Activated CD8-positive, alpha-beta memory T cell treated with anti-CD3 and anti-CD28 coated beads for 1 hour (primary cell): ENCODE measurements at regions not wholly inside any gene's neighbourhood (a gene's known extent, or its start where the extent isn't known, plus 50 kb on each side); places are given as distances from the start of the nearest gene placed in this dataset.

ENCODE experiments used
- DNase-seq, 2 donors: peaks; one replicate each; pipeline ENCODE4 v3.0.0-alpha.2; 2020; ENCODE audit warnings: low read depth in 1 of 2; ENCODE audit errors: extremely low read depth in 1 of 2

DNA sequence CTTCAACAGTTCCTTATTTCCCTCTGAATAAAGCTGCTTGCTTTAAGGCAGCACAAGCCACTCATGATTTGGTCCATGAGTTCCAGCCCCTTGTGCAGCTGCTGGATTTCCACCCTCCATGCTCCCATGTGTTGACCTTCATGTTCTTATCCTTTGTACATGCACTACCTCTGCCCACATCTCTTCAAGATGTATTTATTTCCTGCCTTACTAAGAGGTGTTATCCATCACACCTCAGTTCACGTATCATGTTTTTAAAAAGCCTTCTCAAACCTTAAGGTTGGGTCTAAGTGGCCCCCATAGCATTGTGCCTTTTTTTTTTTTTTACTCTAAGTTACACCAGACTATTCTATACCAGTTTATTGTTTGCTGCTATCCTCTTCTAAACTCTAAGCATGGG lies 107.7 kb downstream of the SIPA1L2 start:
- no peak for DNase-seq

DNA sequence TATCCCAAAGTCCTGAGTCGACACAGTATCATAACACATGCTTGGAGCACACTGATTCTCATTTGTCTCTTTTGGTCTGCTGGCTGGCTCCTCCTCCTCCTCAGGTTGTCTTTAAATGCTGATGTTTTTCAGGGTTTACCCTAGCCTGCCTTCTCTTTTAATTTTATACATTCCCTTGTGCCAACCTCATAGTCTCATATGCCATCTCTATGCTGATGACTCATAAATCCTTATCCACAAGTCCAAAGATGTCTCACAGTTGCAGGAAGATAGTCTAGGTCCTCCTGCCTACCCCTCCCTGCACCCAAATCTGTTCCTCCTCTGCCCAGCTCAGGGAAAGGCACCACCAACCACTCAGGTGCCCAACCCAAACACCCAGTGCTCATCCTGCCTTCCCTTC lies 108.3 kb downstream of the SIPA1L2 start:
- DNase-seq, result no peak

DNA sequence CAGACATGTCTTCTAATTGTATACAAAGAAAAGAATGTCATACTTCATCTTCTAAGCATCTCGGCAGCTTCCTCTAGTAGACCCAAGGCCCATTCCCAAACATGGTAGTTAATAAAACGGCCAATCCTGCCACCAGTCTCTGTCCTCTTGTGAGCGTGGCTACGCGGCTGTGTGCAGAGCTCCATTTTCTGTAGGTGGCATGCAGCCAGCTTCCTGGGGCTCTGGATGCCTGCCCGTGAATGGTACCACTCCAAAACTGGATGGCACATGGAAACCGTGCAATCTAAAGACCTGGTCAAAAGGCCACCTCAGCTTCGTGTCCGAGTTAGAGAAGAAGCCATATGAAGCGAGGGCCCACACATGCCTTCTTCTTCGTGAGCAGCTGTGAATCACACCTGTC lies 110.7 kb downstream of the SIPA1L2 start:
- no peak for DNase-seq

DNA sequence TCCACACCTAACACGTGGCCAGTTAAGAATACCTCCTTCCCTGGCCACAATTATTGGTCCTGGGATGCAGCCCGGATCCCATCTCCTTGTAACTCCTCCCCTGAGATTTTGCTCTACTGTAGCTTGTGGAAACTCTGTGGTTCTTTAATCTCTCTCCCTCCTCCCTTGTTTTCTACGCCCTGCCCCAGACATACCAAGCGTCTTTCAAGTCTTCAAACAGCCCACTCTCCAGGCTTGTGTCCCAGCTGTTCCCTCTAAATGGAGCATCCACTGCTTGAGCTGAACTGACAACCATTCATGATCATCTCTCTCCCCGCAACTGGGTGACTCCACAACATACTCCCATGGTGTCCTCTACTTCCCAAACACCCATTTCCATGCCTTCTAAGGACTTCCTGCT lies 111.6 kb downstream of the SIPA1L2 start:
- DNase-seq, result no peak

DNA sequence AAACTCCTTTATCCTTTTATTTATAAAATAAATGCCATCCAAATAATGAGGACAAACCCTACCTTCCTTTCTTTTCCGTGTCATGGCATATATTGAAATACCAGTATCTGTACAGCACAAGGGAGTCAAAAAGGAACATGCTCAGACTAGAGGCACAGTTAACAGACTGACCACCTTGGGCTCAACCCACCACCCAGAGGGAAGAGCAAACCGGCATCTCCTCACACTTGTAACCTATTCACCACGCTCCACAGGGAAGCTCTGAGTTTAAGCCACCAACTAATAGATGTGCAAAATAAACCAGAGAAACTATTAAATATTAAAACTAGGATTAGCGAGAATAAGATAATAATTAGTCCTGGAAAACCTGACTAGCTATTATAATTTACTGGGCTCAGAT lies 112.7 kb downstream of the SIPA1L2 start:
- DNase-seq, result no peak

DNA sequence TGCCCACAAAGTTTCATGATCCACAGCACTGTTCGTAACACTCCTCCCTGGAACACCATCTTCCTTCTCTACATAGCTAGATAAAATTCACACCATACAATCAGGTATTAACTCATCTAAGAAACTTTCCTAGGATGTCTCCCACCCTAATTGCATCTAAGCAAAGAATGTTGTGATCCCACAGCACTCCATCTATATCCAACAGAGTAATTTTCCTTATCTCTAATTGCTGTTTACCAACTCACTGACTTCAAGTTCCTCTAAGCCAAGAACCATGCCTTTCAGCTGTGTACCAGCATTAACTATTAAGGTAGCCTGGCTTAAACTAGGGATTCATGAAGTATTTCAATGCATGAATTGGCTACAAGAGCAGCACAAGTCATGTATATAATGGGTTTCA lies 114.2 kb downstream of the SIPA1L2 start:
- DNase-seq, result no peak

DNA sequence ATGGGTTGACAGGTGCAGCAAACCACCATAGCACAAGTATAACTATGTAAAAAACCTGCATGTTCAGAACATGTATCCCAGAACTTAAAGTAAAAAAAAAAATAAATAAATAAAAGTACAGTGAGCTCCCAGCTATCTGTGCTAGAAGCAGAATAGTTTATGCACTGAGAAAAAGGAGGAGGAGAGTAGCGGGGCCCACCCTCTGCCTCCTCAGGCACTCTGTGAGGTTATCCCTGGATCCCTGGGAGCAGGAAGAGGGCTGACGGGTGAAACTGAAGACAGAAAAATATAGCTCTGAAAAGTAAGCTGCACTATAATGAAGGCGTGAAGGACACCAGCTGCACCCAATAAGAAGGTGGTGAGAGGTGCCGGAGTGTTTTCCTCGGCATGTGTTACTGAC lies 117.2 kb downstream of the SIPA1L2 start:
- DNase-seq, result no peak

DNA sequence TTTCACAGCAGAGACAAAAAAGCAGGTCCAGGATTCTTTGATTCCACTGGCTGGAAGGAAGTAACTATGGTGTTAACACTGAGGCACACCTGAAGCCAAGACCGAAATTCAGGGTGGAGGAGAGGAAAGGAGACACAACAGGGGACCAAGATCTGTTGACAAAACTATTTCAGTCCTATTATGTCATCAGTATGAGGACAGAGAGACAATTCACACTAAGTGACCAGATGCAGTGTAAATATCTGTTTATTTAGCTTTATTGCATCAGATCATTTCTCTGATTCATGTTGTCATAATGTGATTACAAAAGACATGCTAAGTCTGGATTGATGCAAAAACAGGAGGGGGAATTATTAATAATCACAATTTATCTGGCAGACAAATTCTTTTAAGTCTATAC lies 118.8 kb downstream of the SIPA1L2 start:
- no peak for DNase-seq

DNA sequence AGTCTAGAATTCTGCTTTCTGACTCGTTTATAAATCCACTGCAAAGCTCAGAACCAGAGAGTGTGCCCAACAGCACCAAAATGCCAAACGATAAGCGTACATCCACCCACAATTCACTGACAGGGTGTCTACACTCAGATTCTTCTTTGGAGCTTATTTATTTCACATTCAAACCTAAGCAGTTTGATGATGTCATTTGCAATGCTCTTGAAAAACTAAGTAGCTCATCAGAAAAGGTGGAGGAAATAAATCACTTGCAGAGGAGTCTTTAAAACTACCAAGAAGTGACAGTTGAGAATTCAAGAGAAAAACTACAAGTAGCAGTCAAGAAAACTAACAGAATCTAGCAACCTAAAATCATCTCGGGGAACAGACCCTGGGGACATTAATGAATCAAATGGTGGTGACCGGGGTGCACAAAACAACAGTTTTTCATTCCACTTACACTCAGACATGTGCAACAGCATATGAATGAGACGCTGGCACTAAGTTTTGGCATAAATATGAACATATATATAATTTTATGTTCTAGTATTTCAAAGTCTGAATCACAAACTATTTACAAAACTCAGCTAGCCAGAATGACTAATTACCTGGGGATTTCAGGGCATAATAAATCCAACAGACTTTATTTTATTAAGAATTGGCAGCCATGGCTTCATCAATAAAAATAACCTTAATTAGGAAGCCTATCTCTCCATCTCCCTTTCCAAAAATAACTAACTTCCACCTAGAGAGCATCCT lies 119.4 kb downstream of the SIPA1L2 start:
- DNase-seq, result no peak

DNA sequence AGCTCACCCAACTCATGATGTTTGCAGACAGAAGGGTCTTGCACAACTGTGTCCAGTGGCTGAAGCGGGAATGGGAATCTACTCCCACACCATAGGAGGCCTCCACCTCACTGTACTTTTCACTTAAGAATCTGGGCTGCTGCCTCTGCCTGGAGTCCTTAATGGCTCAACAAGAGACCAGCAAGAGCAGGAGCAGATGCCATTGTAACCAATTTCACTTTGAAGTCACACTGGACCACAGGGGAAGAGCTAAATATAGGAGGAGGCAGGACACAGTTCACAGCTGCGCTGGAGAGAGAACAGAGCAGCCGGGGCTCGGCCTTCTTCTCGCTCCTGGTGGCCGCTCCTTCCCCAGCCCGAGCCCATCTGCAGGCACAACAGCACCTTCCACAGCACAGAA lies 120.4 kb downstream of the SIPA1L2 start:
- no peak for DNase-seq

DNA sequence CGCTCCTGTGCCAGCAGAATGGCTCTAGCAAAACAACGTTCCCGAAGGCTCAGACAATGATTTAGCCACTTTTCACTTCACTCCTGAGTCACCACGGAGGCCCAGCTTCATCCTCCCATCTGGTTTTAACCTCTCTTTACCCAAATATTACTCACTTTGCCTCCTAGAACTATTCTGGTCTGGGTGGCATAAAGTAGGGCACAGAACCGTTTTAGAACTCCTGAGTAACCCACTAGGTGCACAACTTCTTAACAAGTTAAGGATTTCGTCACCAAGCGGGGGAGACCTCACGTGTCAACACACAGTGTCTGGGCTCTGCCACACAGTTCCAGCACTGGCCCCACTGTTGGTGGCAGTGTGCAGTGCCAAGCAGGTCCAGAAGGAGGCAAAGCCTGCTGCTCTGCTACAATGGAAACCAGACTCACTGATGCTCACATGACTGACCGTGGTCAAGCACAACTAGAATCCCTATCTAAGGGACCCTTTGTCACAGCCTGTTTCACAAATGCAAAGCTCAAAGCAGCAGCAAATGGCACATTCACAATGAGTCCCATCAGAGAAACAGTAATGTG lies 121.7 kb downstream of the SIPA1L2 start:
- DNase-seq, result no peak

DNA sequence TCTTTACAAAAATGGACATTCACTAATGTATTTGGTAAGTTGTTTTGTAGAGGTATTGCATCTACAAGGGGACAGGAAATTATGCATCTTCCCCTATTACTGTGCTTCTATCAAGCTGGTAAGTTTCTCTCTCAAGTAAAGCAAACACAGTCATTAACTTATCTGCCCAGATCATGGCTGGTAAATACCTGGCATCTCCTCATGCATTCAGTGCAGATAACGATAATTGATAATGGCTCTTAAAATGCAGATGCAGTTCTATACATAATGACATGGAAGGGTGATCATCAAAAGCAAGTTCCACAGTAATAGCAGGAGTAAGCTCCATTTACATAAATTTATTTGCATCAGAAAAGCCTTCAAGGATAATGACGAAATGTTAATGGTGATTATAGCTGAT lies 122.4 kb downstream of the SIPA1L2 start:
- no peak for DNase-seq

DNA sequence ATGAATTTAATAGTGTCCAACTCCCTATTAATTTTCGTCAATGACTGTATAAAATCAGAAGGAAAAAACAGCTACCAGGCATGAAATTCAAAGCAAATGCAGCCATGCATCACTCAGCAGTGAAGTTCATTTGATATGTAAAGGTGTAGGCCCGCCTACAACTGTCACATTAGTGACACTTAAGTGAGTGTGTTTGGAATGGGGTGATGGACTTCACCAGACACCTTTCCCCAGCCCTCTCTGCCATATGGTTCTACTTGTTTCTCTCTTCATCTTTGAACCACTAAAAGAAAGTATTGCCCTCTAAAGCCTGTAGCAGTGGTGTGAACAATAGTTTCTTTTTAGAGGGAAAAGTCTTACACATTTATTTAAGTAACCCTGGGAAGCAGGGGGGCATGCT lies 124.0 kb downstream of the SIPA1L2 start:
- no peak for DNase-seq

DNA sequence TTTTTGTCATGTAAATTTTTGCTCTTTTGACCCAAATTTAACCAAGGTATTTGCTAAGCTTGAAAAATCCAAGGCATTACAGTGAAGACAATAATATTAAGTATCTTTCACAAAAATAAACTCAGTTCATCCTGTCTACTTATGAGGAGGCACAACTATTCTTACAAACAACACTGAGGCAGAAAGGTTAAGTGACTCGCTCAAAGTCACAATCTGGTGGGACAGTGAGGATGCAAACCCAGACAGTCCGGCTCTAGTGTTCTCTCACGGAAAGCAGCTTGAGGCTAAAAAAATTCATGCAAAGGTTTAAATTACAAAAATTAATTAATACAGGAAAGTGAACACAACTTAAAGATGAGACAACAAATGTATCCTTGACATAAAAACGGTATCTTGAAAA lies 125.3 kb downstream of the SIPA1L2 start:
- no peak for DNase-seq

DNA sequence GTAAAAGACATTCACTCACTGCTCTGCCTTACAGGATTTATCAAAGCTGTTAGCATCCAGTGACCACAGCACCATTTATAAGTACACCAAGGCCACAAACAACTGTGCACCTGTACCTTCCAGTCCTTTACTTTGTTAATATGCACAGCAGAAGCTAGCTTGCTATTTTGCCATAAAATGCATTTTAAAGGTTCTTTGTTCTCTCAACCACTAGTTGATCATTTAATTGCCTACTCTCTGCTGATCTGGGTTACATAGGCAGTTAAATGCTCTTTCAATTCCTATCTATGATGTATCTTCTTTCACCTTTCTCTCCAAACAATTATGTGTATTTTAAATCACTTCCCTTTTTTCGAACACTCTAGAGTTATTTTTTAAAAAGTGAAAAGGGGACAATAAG lies 126.4 kb downstream of the SIPA1L2 start:
- DNase-seq, result no peak

DNA sequence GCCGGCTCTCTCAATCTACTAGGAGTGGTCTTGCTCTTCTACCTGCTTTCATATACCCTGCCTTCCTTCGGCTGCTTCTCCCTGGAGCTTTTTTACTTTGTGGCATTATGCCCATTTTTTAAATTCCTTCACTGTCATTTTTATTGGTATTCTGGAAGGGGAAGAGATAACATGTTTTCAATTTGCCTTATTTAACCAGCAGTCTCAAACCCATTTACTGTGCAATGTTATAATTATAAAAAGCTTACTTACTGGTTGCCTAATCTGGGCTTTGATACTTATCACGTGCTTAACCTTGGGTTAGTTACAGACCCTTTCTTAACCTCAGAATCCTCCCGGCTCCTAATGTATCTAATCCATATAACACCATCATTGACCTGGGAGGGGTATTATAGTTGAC lies 128.1 kb downstream of the SIPA1L2 start:
- no peak for DNase-seq

DNA sequence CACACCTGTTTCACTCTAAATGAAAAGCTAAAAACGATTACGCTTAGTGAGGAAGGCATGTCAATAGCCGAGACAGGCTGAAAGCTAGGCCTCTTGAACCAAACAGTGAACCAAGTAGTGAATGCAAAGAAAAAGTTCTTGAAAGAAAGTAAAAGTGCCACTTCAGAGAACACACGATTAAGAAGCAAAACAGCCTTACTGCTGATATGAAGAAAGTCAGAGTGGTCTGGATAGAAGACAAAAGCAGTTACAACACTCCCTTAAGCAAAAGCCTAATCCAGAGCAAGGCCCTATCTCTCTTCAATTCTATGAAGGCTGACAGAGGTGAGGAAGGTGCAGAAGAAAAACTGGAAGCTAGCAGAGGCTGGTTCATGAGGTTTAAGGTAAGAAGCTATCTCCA lies 130.7 kb downstream of the SIPA1L2 start:
- DNase-seq, result no peak

DNA sequence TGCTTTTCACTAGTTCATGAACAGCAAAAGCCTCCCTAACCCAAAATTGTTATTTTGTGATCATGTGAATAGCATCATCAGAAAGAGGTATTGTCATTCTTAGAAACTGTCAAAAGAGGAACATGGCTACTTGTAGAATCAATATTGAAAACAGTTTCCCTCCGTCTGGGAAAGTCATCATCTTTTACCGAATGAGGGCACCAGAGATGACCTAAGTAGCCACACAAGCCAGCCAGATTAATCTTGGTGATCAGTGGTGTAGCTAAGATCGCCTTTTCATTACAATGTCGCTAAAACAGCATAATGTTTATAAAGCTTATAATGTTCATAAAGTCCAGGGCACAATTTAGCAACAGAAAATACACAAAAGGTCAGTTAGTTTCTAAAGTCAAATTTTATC lies 136.1 kb downstream of the SIPA1L2 start:
- DNase-seq, result no peak

DNA sequence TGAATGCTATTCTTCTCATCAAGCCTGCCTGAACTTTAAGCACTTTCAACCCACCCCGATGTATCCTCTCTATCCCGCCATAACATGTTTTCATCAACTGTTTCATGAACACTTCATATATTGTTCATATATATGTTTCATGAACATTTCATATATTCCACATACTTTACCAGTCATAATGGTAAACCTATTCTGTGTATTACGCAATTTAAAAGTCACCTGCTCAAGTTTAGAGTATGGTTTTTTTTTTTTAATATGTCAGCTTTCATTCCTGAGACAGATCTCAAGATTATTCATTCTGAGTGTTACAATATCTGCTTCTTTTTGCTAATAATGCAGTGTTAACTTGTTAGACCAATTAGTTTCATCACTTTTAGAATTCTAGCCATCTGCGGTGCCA lies 140.7 kb downstream of the SIPA1L2 start:
- no peak for DNase-seq

DNA sequence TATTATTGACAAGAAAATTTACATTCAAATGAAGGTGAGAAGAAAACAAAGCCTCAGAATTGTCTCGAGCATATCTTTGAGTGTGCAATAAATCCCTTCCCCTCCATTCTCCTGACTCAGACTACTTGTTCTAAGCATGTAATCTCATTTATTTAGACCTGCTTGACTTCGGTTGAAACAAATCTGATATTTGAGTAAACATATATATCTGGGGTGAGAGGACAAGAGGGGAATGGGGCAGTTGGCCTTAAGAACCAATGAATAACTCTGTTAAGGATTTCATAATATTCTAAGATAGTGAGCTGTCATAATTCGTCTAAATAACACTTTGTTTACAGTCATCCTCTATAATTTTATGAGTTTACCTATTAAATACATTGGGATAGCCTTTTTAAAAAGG lies 142.7 kb downstream of the SIPA1L2 start:
- DNase-seq, result no peak

DNA sequence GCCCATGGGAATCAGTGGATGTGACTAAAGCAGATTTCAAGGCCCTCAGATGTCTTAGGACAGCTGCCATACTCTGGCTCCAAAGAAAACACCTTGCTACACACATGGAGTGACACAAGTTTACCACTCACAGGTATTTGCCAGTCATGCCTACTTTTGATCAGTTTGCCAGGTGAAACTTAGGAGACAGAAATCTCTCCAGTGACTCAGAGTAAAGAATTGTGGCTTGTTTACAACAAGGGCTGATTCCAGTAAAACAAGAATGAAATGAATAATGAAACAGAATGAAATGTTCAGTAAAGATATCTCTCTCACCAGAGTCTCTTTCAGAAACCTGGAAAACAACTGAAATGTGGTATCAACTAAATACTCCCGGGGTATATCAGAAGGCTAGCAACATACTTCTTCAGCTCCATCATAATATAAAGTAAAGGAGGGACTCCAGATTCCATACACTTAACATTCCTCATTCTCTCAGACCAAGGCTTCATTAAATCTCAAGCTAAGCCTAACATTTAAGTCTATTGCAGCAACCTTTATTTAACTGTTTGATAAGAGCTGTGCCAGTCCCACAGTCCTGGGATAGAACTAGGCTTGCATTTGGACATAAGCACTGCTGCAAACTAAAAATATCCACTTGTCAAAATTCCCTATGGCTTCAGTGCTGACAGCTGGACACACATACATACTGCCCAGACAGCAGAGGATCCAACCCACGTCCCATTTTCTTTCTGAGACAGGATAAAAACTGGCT lies 143.3 kb downstream of the SIPA1L2 start:
- DNase-seq, result no peak

DNA sequence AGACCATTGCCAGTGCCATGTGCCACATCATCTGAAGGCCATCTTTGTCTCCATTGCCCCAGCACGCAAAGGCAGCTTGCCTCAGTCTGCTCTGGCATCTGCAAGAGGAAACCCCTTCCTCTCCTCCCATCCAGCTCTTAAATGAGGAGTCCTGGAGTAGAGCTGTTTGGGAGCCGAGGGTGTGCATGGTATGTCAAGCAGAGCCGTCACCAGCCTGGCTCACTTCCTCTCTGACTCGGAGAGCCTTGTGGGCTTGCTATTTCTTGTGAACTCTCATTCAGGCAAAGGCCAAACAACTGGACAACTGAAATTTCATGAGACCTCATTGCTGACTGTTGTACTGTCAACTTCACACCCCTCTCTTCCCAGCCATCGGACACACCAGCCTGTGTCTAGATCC lies 143.9 kb downstream of the SIPA1L2 start:
- no peak for DNase-seq
